C4-2B (cell line): ENCODE measurements at regions not wholly inside any gene's neighbourhood (a gene's known extent, or its start where the extent isn't known, plus 50 kb on each side); places are given as distances from the start of the nearest gene placed in this dataset.
"Not testable (repeated sequence)": the region's sequence is repeated elsewhere in the genome, so short reads cannot be mapped to it uniquely, and the experiment has no call there.

Source experiments
- H3K27ac ChIP-seq: fragments of 450-650 bp; 2 replicates; pipeline ENCODE4 v1.5.1; 2017
- CTCF ChIP-seq: fragments of 450-650 bp; conservative IDR thresholded peaks from 2 replicates; pipeline ENCODE4 v1.5.1; 2017; ENCODE audit warnings: mild to moderate bottlenecking
- ZFX ChIP-seq: fragments of 450-650 bp; IDR thresholded peaks from 2 replicates; pipeline ENCODE4 v1.6.1; 2017

GRCh38 chr1:78269591-78269990 lies 221.2 kb upstream of the PTGFR start:
- no peak for TF ChIP-seq ZFX
- no peak for TF ChIP-seq CTCF
- H3K27ac ChIP-seq = no peak overlapping the region

- not testable (repeated sequence) for H3K27ac ChIP-seq
Measured at GRCh38 chr1:78271423-78271822, 219.4 kb upstream of the PTGFR start.

- TF ChIP-seq ZFX = no peak
- TF ChIP-seq CTCF = no peak
- no peak overlapping the region for H3K27ac ChIP-seq
Measured at GRCh38 chr1:78274814-78275213, 216.0 kb upstream of the PTGFR start.

- no peak overlapping the region for H3K27ac ChIP-seq
Measured at GRCh38 chr1:78275456-78275855, 215.3 kb upstream of the PTGFR start.

GRCh38 chr1:78275906-78276685 lies 214.7 kb upstream of the PTGFR start:
- no peak overlapping the region for H3K27ac ChIP-seq
- TF ChIP-seq CTCF (no peak), ZFX (no peak)

More at GRCh38 chr1:78275456-78275855, 215.3 kb upstream of the PTGFR start:
- TF ChIP-seq ZFX (no peak), CTCF (no peak)

- TF ChIP-seq ZFX (no peak), CTCF (no peak)
- no peak overlapping the region for H3K27ac ChIP-seq
Measured at GRCh38 chr1:78277253-78277652, 213.5 kb upstream of the PTGFR start.

- no peak for TF ChIP-seq CTCF
- TF ChIP-seq ZFX = no peak
Measured at GRCh38 chr1:78279051-78279450, 211.7 kb upstream of the PTGFR start.

GRCh38 chr1:78280626-78281025 lies 210.1 kb upstream of the PTGFR start:
- TF ChIP-seq ZFX (no peak), CTCF (no peak)
- H3K27ac ChIP-seq = no peak overlapping the region

More at GRCh38 chr1:78279051-78279450, 211.7 kb upstream of the PTGFR start:
- H3K27ac ChIP-seq = no peak overlapping the region
